Fibroblast of pulmonary artery (primary cell): ENCODE measurements at regions not wholly inside any gene's neighbourhood (a gene's known extent, or its start where the extent isn't known, plus 50 kb on each side); places are given as distances from the start of the nearest gene placed in this dataset.
A peak's percentile ranks its signal among the peaks of the same experiment; 100 is the strongest.

Experiments used
- DNase-seq: peaks from one replicate; pipeline ENCODE4 v3.0.0-alpha.2; 2010; ENCODE audit warnings: low read depth
- H3K4me3 ChIP-seq: replicated peaks from 2 replicates; pipeline ENCODE4 v1.5.1; 2011; ENCODE audit warnings: low read depth, mild to moderate bottlenecking, control low read depth, low read length, moderate library complexity
- TF ChIP-seq, protein P1 (sequence below): IDR thresholded peaks from 2 replicates; pipeline ENCODE4 v1.5.1; 2011; ENCODE audit warnings: mild to moderate bottlenecking, control low read depth, low read length, inconsistent platforms; ENCODE audit errors: missing control alignments

DNA sequence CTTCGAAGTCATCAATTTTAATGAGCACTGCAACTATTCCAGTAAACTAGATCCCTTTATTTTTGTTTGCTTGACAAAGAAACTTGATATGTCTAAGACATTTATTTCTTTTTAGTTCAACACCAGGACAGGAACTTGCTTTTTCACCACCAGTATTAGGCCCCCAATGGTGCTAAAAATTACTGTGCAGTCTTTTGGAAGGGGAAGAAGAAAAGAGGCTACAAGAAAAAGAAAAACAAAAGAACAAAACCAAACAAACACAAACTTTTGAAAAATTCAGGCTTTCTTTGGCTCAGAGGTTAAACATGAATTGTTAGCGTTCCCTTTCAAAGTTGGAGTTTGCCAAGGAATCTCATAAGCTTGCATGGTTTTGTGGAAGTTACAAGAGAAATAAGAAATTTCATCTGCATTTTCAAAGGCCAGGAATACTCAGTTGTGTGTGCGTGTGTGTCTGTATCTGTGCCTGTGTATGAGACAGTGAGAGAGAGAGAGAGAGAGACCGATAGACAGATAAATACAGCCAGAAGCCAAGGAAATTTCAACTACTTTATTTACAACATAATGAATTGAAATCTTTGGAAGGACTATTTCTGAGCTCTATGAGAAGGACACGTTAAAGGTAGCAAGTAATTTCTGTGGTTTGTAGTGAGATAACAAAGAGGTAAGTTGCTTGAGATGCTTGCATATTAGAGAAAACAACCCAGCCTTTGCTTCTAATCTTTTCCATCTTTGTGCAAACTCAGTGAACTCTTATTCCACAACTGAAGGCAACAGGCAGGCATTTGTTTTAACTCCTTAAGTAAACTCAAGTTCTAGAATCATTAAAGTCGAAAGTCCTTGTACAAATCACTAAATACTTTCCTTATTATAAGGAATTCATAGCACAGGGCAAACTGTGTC, 171.0 kb upstream of the CITED2 start:
- DNase-seq, result no peak
- TF ChIP-seq, protein P1, sequence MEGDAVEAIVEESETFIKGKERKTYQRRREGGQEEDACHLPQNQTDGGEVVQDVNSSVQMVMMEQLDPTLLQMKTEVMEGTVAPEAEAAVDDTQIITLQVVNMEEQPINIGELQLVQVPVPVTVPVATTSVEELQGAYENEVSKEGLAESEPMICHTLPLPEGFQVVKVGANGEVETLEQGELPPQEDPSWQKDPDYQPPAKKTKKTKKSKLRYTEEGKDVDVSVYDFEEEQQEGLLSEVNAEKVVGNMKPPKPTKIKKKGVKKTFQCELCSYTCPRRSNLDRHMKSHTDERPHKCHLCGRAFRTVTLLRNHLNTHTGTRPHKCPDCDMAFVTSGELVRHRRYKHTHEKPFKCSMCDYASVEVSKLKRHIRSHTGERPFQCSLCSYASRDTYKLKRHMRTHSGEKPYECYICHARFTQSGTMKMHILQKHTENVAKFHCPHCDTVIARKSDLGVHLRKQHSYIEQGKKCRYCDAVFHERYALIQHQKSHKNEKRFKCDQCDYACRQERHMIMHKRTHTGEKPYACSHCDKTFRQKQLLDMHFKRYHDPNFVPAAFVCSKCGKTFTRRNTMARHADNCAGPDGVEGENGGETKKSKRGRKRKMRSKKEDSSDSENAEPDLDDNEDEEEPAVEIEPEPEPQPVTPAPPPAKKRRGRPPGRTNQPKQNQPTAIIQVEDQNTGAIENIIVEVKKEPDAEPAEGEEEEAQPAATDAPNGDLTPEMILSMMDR, result no peak
- no peak overlapping the region for H3K4me3 ChIP-seq

DNA sequence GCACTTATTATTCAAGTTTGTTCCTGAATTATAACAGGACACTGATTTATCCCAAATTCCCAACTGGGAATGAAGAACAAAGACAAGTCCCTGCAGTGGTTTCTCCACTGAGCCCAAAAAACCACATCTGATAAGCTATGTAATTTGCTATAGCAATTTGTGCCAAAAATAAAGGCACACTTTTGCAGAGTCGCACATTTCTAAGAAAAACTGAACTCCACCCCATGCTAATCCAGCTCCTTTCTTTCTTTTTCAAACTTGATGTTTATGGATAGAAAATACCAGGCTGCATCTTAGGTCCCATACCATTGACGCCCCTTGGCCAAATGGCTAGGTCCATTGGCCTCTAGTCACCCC, 170.2 kb upstream of the CITED2 start:
- no peak for DNase-seq
- TF ChIP-seq, protein P1, result no peak
- no peak overlapping the region for H3K4me3 ChIP-seq

DNA sequence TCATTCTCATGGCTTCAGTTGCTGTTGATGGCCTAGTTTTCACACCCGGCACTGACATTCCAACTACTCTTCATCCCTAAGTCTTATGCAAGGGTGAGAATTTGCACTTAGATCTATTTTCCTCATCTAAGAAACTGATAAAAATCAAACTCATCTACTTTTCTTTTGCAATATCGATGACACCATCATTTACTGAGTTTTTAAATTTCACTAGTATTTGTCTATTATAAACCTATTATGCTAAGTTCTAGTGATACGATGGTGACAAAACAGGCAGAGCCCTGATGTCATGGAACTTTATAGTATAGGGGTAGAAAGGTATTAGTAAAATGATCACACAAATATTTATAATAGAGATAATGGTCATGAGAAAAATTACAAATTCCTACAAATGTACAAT, 167.9 kb upstream of the CITED2 start:
- no peak overlapping the region for H3K4me3 ChIP-seq
- DNase-seq, result no peak
- TF ChIP-seq, protein P1, result no peak

DNA sequence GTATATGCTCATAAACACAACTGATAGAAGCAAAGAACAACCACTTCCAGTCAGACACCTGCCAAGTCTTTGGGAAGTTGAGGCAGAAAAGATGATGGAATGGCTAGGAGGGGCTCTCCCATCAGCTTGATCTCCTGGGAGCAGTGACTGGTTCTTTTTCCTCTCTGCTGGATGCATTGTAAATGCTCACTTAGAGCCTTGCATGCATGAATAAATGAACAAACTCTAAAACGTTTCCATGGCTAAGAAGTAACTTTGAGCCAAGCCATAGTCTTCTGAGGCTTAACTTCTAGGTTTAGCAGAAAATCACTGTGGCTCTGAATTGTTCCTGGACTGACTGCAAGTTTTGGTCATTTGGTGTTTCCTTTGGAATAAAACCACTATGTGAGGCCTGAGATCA, 166.4 kb upstream of the CITED2 start:
- TF ChIP-seq, protein P1, result no peak
- DNase-seq, result no peak
- no peak overlapping the region for H3K4me3 ChIP-seq

DNA sequence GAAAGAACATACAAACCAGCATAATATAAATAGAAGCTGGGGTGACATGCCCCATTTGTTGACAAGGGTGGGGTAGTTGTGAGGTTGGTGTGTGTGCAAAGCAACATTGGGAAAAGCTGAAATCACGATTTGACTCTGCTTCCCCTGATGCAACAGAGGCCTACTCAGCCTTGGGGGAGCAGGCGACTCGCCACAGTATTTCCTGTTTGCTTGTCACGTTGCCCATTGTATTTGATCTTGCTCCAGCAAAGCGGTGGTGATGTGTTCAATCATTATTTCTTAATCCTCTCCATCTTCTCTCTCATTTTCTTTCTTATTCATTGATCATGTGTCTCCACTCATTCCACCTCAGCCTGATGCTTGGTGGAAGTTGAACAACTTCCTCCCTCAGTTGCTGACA, 165.8 kb upstream of the CITED2 start:
- no peak overlapping the region for H3K4me3 ChIP-seq
- TF ChIP-seq, protein P1, result no peak
- DNase-seq, result peak; percentile 68

DNA sequence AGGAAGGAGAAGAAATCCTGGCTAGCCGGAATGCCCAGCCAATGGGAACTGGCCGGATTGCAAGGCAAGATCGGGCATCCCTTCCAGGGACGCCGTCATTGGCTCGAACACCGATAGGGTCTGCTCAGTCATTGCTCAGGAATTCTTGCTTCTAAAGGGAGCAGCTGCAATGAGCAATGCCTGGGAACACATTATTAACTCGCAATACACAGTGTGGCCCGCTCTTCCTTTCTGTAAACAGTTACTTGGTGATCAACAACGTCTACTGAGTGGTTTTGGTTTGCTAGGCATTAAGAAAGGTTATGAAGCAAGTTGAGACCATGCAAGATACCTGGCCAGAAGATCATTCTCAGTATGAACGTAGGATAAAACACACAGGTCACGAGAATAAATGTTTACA, 165.4 kb upstream of the CITED2 start:
- H3K4me3 ChIP-seq, result no peak overlapping the region
- DNase-seq, result peak; percentile 91
- TF ChIP-seq, protein P1, result no peak

DNA sequence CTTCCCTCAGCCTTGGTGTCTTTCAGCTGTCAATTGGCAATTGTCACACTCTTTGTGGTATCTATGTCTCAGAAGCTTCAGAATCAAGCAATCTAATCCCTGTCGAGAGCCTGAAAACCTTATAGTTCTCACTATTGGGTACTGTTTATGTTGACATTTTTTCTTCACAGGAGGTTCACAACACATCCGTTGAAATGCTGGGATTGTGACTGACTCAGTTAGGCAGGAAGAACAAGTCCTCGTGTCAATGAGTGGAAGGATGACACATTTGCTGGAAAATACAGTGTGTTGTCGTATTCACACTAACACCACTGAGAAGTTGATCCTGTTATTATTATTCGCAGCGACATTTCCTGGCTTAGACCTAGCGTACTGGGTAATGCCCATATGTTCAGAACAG, 163.9 kb upstream of the CITED2 start:
- TF ChIP-seq, protein P1, result no peak
- no peak for DNase-seq
- H3K4me3 ChIP-seq, result no peak overlapping the region
